Fibroblast of lung (primary cell): ENCODE measurements at regions not wholly inside any gene's neighbourhood (a gene's known extent, or its start where the extent isn't known, plus 50 kb on each side); places are given as distances from the start of the nearest gene placed in this dataset.

Source experiments
- DNase-seq, 2 donors: peaks; one replicate each; pipeline versions ENCODE4 v3.0.0 to v3.0.0-alpha.2; 2010; ENCODE audit warnings: low read depth in 2 of 2
- H2AFZ ChIP-seq: 2 replicates; pipeline ENCODE4 v1.5.1; 2012; ENCODE audit warnings: low read length, control low read depth, inconsistent platforms
- H3K27ac ChIP-seq: 2 replicates; pipeline ENCODE4 v1.5.1; 2011; ENCODE audit warnings: low read length, control low read depth; ENCODE audit not compliant: insufficient read depth
- H3K27me3 ChIP-seq: 2 replicates; pipeline ENCODE4 v1.5.1; 2011; ENCODE audit warnings: mild to moderate bottlenecking, low read length; ENCODE audit not compliant: control insufficient read depth, insufficient read depth
- H3K36me3 ChIP-seq: 2 replicates; pipeline ENCODE4 v1.5.1; 2011; ENCODE audit warnings: low read length; ENCODE audit not compliant: control insufficient read depth, insufficient read depth
- H3K4me1 ChIP-seq: 2 replicates; pipeline ENCODE4 v1.5.1; 2011; ENCODE audit warnings: low read length; ENCODE audit not compliant: control insufficient read depth, insufficient read depth; ENCODE audit errors: extremely low read depth
- H3K4me2 ChIP-seq: 2 replicates; pipeline ENCODE4 v1.5.1; 2011; ENCODE audit warnings: low read length, control low read depth; ENCODE audit not compliant: insufficient read depth; ENCODE audit errors: extremely low read depth
- H3K4me3 ChIP-seq, 4 experiments: fragments of 200-600 bp in 1 of 4; sonication (generic) in 1 of 4; replicated peaks in 1 of 4; 2 replicates each; pipeline ENCODE4 v1.5.1; 2011 to 2016; ENCODE audit warnings: low read length in 4 of 4, low read depth in 3 of 4, mild to moderate bottlenecking in 3 of 4, control low read depth in 2 of 4, inconsistent platforms in 1 of 4, mixed read lengths in 1 of 4; ENCODE audit not compliant: insufficient read depth in 1 of 4; ENCODE audit errors: control extremely low read depth in 1 of 4
- H3K79me2 ChIP-seq: 2 replicates; pipeline ENCODE4 v1.5.1; 2012; ENCODE audit warnings: mild to moderate bottlenecking, low read length, inconsistent platforms; ENCODE audit not compliant: control insufficient read depth, insufficient read depth
- H3K9ac ChIP-seq: 2 replicates; pipeline ENCODE4 v1.5.1; 2011; ENCODE audit warnings: mild to moderate bottlenecking, low read length, control low read depth; ENCODE audit not compliant: insufficient read depth
- H3K9me3 ChIP-seq: 2 replicates; pipeline ENCODE4 v1.5.1; 2012; ENCODE audit warnings: low read depth, low read length; ENCODE audit not compliant: control insufficient read depth, insufficient read depth
- H4K20me1 ChIP-seq: 2 replicates; pipeline ENCODE4 v1.5.1; 2011; ENCODE audit warnings: low read length; ENCODE audit not compliant: control insufficient read depth, insufficient read depth; ENCODE audit errors: extremely low read depth
- CTCF ChIP-seq, 2 donors: IDR thresholded peaks in 1 of 2; conservative IDR thresholded peaks in 1 of 2; 1 replicate in 1 of 2; 2 replicates in 1 of 2; pipeline ENCODE4 v1.5.1; 2011 to 2012; ENCODE audit warnings: low read length in 2 of 2, control low read depth in 1 of 2, inconsistent platforms in 1 of 2, low read depth in 1 of 2, mild to moderate bottlenecking in 1 of 2
- EZH2 ChIP-seq: IDR thresholded peaks from 2 replicates; pipeline ENCODE4 v1.5.1; 2012; ENCODE audit warnings: low read length, control low read depth, mild to moderate bottlenecking; ENCODE audit errors: missing control alignments

GRCh38 chr6:54041239-54041638, 70.0 kb upstream of the MLIP start:
- no peak overlapping the region for H3K9ac ChIP-seq
- no peak overlapping the region for H3K4me2 ChIP-seq
- H3K4me1 ChIP-seq, result no peaks in the 10 kb centered on the region
- no peak overlapping the region for H2AFZ ChIP-seq
- TF ChIP-seq EZH2 (no peak), CTCF (conservative IDR thresholded peaks at IDR 0.05 in 1 of 2, IDR thresholded peaks at IDR 0.05 in 1 of 2; ENCODE audit: low read depth in 1 of 2, low read length in 2 of 2) (no peak)
- H3K27ac ChIP-seq, result no peak overlapping the region
- H3K27me3 ChIP-seq, result no peaks in the 10 kb centered on the region
- no peaks in the 10 kb centered on the region for H4K20me1 ChIP-seq
- H3K4me3 ChIP-seq, result no peak overlapping the region
- H3K79me2 ChIP-seq, result no peaks in the 10 kb centered on the region
- H3K9me3 ChIP-seq, result no peaks in the 10 kb centered on the region
- H3K36me3 ChIP-seq, result no peaks in the 10 kb centered on the region
- no peak for DNase-seq

- no peaks in the 10 kb centered on the region for H3K27me3 ChIP-seq
- no peaks in the 10 kb centered on the region for H3K9me3 ChIP-seq
- no peaks in the 10 kb centered on the region for H3K36me3 ChIP-seq
- TF ChIP-seq CTCF (conservative IDR thresholded peaks at IDR 0.05 in 1 of 2, IDR thresholded peaks at IDR 0.05 in 1 of 2; ENCODE audit: low read depth in 1 of 2, low read length in 2 of 2) (no peak), EZH2 (no peak)
- H3K4me2 ChIP-seq, result no peak overlapping the region
- H2AFZ ChIP-seq, result no peak overlapping the region
- no peaks in the 10 kb centered on the region for H4K20me1 ChIP-seq
- H3K4me1 ChIP-seq, result no peaks in the 10 kb centered on the region
- no peak for DNase-seq
- no peak overlapping the region for H3K4me3 ChIP-seq
- no peak overlapping the region for H3K9ac ChIP-seq
- no peak overlapping the region for H3K27ac ChIP-seq
- H3K79me2 ChIP-seq, result no peaks in the 10 kb centered on the region
These were observed 67.9 kb upstream of the MLIP start for GRCh38 chr6:54043360-54043759.

GRCh38 chr6:54044059-54044458, 67.2 kb upstream of the MLIP start:
- Histone ChIP-seq H3K36me3 (no peaks in the 10 kb centered on the region), H3K4me2 (no peak overlapping the region), H3K4me3 (no peak overlapping the region), H3K9ac (no peak overlapping the region), H3K27me3 (no peaks in the 10 kb centered on the region), H3K27ac (no peak overlapping the region), H3K79me2 (no peaks in the 10 kb centered on the region), H3K4me1 (no peaks in the 10 kb centered on the region), H2AFZ (no peak overlapping the region), H3K9me3 (no peaks in the 10 kb centered on the region), H4K20me1 (no peaks in the 10 kb centered on the region)
- no peak for DNase-seq
- TF ChIP-seq EZH2, result no peak
- TF ChIP-seq CTCF (conservative IDR thresholded peaks at IDR 0.05 in 1 of 2, IDR thresholded peaks at IDR 0.05 in 1 of 2; ENCODE audit: low read depth in 1 of 2, low read length in 2 of 2), result no peak
